ENCODE measurements at regions not wholly inside any gene's neighbourhood (a gene's known extent, or its start where the extent isn't known, plus 50 kb on each side); places are given as distances from the start of the nearest gene placed in this dataset.

DNA sequence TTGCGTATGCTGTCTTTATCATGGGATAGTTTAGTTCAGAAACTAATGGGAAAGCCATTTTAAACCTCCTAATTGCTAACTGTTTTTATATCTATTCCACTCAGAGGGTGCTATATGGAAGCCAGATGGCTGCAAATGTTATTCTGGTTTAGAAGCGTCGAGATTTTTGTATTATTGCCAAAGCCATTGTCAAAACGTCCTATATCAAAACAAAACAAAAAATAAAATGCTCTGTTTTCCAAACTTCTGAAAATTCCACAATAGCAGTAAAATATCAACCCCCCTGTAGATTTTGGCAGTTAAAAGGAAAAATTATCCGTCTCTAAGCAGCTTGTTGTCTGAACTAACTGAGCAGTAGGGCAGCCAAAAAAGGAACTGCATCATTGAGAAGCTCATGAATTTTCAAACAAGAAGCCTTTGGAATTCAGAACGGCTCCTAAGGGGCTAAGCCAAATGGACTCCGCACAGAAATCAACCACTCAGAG is 195.4 kb upstream of the CWC22 start:
- DNase-seq, result peak; percentile 45

DNA sequence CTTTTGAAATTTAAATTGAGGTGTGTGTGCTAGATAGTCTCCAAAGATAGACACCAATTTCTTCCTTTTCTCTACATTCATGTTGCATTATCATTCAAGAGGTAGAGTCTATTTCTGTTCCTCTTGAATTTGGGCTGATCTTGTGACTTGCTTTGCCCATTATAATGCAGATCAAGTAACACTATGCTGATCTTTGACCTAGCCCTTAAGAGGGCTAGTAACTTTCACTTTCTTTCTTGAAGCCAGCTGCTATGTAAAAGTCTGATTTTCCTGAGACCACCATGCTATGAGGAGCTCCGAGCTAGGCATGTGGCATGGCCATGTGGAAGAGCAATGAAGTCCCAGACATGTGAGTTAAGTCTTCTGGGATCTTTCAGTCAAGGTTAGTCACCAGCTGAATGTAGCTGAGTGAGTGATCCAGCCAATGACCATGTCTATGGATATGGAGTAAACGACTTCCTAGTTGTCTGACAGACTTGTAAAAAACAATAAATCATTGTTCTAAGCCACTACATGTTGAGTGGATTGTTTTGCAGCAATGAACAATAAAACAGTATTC is 189.4 kb upstream of the CWC22 start:
- no peak for DNase-seq

DNA sequence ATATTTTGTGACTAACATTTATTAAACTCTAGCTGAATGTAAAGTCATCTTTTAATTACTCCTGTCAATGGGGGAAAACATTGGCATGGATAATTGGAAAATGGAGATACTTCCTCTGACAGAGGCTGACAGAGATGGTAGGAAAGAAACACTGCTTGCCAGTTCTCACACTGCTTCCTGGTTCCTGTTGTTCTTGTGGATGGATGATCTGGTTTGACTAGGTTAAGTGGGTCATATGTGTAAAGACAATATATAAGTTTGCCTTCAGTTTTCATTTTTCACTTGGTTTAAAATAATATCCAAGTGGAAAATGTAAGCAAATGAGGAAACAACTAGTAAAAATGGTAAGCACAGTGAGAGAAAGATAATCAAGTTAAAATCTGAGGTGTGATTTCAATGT is 188.8 kb upstream of the CWC22 start:
- no peak for DNase-seq

DNA sequence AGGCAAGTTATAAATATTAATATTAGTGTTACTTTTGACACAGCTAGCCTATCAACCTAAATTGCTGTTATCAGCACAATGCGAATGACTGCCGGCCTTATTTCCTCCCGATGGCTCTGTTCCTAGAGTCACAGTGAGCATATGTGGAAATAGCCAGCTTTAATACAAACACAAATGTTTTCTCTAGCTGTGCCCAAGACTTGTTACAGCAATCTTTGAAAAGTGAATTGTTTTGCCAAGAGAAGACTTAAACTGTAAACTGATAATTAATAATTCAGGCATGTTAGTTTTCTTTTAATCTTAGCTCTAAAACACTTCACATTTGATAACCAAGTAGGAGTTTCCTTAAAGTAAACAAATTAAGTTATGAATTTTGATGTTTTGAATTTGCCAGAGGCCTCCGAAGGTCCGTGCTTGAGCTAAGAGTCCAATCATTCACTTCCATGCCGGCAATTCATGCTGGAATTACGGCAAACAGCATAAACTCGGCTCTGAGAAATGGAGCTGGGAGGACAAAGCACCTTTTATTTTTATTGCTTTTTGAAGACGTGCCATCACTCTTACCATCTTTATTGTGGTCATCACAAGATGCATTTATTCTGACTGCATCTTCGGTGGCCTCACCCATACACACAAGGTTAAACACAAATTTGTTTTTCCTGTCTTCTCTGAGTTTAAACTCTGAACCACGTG is 184.5 kb upstream of the CWC22 start:
- DNase-seq, result no peak

DNA sequence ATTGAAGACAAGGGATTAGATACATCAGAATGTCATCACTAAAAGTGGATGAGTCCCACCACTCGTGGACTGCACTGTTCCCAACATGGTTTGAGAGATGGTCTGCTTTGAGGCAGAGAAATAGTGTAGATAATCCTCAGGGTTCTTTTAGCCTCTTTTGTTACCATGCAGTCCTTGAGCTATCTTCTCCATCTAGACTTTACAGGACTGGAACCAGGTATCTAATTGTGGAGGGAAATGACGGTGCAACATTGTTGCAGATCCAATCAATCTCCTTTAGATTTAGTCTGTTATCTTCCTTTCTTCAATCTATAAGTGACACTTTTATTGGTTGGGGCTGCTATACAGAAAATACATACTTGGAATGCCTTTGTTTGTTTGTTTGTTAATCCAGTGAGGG is 183.8 kb upstream of the CWC22 start:
- no peak for DNase-seq

DNA sequence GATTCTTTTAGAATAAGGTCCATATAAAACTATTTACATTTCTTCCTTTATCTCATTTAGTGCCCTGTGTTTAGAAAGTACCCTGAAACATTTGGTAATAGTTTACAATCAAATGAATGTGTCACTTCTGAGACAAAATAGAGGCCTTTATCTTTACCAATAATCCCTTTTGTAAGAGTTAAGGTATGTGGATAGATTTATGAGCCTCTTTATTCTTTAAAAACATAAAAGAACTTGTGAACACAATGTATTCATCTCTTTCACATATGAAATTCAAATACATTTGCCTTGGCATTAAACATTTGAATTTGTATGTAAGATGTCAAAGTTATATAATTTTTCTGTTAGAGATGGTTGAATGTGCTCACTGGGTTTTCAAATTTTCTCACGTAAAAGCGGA is 180.5 kb upstream of the CWC22 start:
- no peak for DNase-seq

DNA sequence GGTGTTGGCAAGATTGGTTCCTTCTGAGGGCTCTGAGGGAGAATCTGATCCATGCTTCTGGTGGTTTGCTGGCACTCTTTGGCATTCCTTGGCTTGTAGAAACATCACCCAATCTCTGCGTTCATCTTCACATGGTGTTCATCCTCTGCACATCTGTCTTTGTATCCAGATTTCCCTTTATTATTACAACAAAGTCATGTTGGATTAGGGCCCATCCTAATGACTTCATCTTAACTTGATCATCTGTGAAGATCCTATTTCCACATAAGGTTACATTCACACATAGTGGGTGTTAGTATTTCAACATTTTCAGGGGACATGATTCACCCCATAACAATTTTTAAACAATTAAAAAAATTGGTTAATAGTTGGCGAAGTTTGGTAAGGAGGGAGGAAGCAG is 177.4 kb upstream of the CWC22 start:
- no peak for DNase-seq

DNA sequence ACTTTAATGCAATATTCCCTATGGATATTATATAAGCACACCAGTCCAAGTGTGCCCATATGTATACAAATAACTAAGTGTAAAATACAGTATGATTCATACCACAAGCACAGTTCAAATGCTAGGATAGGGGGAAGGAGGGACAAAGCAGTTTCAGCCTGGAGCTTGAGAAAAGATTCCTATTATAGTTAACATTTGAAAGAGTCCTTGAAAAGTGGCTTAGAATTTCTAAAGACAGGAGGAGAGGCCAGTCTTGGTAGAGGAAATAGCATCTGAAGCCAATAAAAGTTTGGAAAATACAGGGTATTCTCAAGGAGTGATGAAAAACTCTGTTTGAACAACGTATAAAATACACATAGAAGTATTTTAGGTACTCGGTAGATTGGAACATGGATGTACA is 173.4 kb upstream of the CWC22 start:
- no peak for DNase-seq

DNA sequence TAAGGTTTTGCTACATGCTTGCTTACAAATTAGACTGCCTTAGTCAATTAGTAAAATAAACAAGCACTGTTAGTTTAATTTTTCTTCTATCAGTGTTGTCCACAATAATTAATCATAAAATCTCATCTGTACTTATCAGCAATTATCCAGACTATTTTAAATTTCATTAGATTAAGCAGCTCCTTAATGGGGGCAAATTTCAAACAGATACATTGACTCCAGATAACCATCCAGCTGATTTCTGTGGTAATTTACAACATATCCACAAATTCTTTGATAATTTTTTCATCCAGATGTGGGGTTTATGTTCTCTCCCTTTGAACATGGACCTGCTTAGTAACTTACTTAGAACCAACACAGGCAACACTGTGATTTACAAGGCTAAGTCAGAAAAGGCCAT is 170.4 kb upstream of the CWC22 start:
- no peak for DNase-seq

DNA sequence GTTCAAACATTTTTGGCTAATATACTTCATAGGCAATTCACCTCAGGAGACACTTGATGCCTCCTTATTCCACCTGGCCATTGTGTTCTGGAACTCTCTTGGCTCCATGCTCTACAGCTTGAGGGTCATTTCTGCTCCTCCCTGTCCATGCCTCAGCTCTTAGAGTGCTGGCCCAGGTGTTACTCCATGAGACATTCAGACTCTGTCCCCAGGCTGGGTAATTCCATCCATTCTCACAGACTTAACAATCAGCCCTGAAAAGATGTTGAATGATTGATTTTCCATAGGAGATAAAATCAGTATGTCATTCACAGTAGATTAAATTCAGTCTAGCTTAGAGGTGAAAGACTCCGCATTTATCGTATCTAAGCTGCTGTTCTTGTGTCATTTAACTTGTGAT is 168.6 kb upstream of the CWC22 start:
- DNase-seq, result no peak

DNA sequence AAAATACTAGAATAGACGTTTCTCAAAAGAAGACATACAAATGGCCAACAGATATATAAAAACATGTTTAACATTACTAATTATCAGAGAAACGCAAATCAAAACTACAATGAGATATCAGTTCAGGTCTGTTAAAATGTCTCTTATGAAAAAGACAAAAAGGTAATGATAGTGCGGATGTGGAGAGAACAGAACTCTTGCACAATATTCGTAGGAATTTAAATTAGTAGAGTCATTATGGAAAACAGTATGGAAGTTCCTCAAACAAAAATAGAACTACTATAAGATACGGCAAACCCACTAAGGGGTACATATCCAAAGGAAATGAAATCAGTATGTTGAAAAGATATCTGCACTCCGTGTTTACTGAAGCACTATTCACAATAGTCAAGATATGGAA is 167.5 kb upstream of the CWC22 start:
- DNase-seq, result no peak

DNA sequence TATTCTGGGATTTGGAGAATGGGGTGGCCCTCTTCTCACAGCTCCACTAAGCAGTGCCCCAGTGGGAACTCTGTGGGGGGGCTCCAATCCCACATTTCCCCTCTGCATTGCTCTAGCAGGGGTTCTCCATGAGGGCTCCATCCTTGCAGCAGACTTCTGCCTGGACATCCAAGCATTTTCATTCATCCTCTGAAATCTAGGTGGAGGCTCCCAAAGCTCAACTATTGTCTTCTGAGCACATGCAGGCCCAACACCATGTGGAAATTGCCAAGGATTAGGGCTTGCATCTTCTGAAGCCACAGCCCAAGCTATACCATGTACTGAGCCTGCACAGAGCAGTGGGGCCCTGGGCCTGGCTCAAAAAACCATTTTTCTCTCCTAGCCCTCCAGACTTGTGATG is 162.4 kb upstream of the CWC22 start:
- DNase-seq, result no peak

DNA sequence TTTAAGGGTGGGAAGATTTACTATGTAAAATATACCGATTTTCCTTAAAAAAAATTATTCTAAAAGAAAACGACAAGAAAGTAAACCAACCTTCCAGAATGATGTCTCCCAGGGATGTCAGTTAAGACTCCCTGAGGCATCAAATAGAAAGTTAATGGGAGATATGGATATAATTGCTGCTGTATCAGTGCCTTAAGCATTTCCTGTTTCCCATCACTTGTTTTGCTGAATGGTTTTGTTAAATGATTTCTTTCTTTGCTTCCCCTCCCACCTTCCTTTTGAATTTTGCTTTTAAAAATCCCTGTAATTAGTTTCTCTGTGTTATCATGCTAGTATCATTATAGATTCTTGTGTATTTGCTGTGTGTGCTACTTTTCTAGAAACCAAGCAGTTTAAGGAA is 154.3 kb upstream of the CWC22 start:
- no peak for DNase-seq

DNA sequence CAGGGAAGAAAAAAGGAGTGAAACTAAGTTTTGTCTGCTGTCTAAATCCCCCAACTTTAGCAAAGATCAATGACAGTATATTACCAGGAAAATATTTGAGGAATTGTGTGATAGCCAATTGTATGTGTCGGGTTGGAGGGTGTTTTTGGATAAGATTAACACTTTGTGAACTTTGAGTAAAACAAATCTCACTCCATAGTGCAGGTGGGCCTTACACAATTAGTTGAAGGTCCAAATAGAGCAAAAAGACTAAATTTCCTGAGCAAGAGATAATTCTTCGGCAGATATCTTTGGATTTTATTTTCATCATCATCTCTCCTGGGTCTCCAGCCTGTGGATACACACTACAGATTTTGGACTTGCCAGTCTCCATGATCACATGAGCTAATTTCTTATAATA is 152.8 kb upstream of the CWC22 start:
- no peak for DNase-seq

DNA sequence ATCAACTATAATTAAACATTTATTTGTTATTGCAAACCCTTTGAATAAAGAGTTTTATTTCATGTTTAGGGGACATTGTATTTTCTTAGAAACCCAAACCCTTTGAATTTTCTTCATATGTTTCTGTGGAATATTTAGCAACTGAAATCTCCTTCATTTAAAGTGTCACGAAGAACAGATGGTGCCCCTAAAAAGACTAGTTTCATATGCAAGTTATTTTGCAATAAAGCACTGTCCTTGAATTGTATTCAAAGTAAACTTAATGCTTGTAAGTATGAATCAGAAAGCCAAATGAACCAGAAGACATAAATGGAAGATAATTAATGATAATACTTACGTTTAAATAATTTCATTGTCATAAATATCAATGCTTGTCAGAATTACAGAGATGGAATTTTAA is 151.9 kb upstream of the CWC22 start:
- DNase-seq, result no peak

DNA sequence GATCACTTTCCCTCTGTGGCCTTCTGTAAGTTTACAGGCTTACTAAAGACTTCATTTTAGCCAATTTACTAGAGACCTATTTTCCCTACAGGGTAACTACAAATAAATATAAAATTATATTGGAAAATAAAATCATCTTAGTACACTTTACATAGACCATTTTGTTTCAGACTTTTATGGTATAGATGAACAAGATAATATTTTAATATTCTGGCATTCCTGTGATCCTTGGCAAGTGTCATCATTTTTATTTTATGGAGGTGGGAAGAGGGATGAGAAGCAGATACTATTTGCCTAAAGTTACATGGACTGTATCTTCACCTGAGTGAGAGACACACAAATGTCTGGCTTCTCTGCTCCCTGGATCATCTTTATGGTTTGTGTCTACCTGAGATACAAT is 149.6 kb upstream of the CWC22 start:
- DNase-seq, result no peak

DNA sequence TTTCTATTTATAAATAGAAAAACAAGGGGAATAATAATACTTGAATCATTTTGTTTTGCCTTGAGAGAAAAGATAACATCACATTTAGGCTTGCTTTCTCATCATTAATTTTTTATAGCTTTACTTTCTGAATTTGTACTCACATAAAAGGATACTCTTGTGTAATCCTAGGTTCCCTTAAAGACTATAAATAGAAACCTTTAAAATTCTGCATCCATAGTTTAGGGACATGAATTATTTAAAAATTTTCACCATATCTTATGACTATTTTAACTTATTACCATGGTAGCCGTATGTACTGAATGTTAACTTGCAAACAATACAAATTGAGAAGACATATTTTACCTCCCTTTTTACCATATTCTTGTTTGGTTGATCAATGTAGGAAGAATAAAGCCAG is 143.5 kb upstream of the CWC22 start:
- no peak for DNase-seq

DNA sequence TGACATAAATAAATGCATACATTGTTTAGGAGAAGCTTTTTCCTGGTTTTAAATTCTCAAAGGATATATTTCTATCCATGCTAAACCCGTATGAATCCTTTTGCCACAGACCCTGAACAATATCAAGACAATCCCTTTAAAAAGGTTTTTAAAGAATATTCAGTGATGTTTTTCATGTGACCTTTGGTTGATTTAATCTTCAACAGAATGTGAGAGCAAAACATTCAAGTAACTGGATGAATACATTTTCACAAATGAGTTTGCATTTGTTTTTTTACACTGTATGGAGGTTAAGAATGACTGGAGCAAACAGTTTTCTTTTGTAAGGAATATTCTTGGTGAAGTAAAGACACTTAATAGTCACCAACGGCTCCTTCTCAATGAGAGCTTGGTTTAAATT is 139.4 kb upstream of the CWC22 start:
- DNase-seq, result no peak

DNA sequence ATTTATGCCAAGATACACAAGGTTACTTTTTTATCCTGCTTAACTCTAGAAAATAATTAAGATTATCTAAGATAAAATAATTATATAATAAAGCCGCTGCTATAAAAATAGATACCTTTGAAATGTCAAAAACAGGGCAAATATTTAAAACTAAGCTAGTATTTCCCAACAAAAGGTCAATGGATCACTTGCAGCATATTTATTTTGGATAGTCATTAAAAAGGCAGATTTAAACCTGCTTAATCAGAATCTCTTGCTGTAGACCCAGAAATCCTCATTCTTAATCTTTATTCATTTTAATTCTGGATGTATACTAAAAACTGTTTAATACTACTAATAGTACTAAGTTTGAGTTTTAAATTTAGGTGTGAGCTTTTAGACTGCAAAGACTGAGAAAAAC is 139.0 kb upstream of the CWC22 start:
- no peak for DNase-seq

DNA sequence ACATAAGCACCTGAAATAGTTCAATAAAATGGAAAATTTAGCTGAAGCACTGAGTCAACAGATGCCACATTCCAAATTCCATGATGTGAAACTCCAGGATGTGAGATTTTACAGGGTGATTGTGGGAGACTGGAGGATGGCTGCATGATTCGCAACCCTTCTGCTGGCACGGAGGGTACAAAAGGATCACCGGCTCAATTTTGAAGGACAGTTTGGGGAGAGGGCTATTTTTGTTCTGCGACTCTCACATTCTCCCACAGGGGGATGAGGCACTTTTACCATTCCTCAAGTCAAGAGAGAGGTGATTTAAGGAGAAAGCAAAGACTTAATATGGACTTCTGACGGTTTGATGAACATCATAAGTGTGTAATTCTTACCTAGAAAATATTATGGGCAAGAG is 138.1 kb upstream of the CWC22 start:
- no peak for DNase-seq

DNA sequence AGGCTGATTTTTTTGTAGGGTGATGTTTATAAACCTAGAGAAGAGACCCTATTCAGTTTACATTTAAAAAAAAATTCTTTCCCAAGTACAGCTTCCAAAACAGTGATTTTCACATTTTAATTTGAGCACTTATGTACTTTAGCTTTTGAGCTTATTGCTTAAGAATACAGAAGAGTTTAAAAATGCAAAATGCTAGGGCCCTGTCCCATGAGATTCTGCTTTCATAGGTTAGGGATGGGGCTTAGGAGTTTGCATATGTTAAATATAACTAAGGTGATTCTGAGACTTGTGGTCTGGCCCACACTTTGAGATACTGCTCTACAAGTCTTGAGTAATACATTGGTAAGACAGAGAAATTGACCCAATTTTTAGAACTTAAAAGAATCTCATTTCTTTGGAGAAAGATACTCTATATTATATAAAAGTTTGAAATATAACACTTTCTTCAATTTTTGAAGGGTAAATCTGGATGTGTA is 137.3 kb upstream of the CWC22 start:
- no peak for DNase-seq

DNA sequence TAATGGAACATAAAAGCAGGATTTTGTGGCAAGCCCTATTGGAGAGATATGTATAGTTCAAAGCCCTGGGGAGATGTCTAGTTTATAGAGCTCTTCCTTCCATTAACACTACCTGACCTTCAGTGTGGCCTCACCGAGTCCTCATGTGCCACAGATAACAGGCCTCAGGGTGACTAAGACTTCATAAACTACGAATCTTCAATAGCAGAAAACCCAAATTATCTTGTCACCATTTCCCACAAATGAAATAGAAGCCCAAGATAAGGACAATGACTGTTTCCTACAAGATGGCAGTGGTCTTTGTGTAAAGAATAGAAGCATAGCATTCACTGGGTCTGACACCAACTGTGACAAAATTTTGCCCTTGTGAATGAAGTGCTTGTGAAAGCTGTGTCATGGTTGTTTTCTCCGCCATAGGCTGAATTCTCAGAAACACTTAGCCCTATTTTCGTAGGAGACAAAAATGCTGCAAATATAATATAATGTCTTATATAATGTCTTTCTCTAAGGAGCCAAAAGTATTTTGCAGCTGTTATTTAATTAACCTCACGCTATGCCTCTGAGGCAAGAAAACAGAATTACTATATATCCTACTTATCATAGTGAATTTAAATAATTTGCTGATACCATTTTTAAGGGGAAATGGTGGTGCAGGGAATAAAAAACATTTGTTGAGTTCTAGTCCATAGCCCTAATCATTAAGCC is 136.7 kb upstream of the CWC22 start:
- no peak for DNase-seq

DNA sequence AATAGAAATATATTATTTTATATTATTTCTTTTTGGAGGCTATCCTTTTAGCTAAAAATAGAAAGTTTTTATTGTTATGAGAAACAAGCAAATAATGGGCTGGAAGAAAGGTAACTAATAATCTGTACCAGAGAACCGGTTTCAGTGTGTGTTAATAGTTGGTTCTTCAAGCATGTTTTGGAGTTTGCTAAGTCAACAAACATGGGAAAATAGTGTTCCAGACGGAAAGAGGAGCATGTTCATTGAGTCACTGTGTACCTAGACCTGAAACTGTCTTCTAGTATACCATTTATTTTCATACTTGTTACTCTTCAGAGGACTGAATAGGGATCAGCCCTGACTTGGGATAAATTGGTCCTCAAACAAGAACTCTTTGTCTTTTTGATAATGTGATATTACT is 134.5 kb upstream of the CWC22 start:
- no peak for DNase-seq

DNA sequence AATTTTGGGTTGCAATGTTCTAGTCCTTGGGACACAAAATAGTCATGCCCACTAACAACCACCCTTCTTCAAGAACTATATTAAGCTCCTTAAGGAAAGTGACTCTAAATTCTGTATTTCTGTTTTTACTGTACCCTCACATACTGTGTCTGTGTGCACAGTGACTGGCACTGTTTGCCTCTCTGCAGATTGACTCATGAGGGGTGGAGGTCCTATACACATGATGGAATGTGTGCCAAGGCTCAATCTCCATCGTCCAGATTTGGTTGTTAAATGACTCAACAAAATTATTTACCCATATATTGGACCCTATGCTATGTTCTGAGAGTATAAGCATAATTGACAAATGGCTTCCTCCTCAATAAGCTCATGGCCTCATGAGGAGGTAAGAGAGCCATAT is 126.6 kb upstream of the CWC22 start:
- no peak for DNase-seq
